Gastroesophageal sphincter (tissue), 3 donors: ENCODE measurements at regions not wholly inside any gene's neighbourhood (a gene's known extent, or its start where the extent isn't known, plus 50 kb on each side); places are given as distances from the start of the nearest gene placed in this dataset.

Source experiments
- EP300 ChIP-seq: sonication (generic); formaldehyde crosslinking; IDR thresholded peaks from one replicate; pipeline ENCODE4 v1.6.1; 2017; ENCODE audit warnings: antibody characterized with exemption, mild to moderate bottlenecking
- POLR2A ChIP-seq, 2 donors: fragments of 450-650 bp; IDR thresholded peaks; one replicate each; pipeline ENCODE4 v1.6.1; 2017; ENCODE audit warnings: antibody characterized with exemption in 2 of 2, mild to moderate bottlenecking in 2 of 2, moderate library complexity in 1 of 2
- POLR2AphosphoS5 ChIP-seq: sonication (generic); formaldehyde crosslinking; IDR thresholded peaks from one replicate; pipeline ENCODE4 v1.6.1; 2017; ENCODE audit warnings: antibody characterized with exemption
- TF ChIP-seq, protein P1 (sequence below), 4 experiments: fragments of 200-600 bp in 2 of 4; fragments of 450-650 bp in 2 of 4; sonication (generic) in 1 of 4; IDR thresholded peaks; one replicate each; pipeline ENCODE4 v1.5.1; 2017 to 2019; ENCODE audit warnings: antibody characterized with exemption in 4 of 4, mild to moderate bottlenecking in 2 of 4, moderate library complexity in 2 of 4

DNA sequence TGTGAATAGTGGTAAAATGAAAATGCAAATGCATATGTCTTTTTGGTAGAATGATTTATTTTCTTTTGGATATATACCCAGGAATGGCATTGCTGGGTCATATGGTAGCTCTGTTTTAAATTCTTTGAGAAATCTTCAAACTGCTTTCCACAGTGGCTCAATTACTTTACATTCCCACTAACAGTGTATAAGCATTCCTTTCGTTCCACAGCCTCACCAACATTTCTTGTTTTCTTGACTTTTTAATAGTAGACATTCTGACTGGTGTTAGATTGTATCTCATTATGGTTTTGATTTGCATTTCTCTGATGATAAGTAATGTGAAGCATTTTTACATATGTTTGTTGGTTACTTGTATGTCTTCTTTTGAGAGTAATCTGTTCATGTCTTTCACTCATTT, 144.0 kb downstream of the SIM1 start:
- TF ChIP-seq POLR2A (IDR thresholded peaks at IDR 0.05): no peak
- TF ChIP-seq, protein P1, sequence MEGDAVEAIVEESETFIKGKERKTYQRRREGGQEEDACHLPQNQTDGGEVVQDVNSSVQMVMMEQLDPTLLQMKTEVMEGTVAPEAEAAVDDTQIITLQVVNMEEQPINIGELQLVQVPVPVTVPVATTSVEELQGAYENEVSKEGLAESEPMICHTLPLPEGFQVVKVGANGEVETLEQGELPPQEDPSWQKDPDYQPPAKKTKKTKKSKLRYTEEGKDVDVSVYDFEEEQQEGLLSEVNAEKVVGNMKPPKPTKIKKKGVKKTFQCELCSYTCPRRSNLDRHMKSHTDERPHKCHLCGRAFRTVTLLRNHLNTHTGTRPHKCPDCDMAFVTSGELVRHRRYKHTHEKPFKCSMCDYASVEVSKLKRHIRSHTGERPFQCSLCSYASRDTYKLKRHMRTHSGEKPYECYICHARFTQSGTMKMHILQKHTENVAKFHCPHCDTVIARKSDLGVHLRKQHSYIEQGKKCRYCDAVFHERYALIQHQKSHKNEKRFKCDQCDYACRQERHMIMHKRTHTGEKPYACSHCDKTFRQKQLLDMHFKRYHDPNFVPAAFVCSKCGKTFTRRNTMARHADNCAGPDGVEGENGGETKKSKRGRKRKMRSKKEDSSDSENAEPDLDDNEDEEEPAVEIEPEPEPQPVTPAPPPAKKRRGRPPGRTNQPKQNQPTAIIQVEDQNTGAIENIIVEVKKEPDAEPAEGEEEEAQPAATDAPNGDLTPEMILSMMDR (IDR thresholded peaks at IDR 0.05): no peak
- TF ChIP-seq EP300: no peak
- TF ChIP-seq POLR2AphosphoS5: no peak
